GM12892 (cell line): ENCODE measurements at regions not wholly inside any gene's neighbourhood (a gene's known extent, or its start where the extent isn't known, plus 50 kb on each side); places are given as distances from the start of the nearest gene placed in this dataset.

ENCODE experiments used
- POLR2A ChIP-seq: IDR thresholded peaks from 2 replicates; pipeline ENCODE4 v1.6.1; 2011; ENCODE audit warnings: low read depth, low read length, control low read depth
- TAF1 ChIP-seq: IDR thresholded peaks from 2 replicates; pipeline ENCODE4 v1.6.1; 2011; ENCODE audit warnings: low read depth, mild to moderate bottlenecking, control low read depth, low read length, borderline replicate concordance

DNA sequence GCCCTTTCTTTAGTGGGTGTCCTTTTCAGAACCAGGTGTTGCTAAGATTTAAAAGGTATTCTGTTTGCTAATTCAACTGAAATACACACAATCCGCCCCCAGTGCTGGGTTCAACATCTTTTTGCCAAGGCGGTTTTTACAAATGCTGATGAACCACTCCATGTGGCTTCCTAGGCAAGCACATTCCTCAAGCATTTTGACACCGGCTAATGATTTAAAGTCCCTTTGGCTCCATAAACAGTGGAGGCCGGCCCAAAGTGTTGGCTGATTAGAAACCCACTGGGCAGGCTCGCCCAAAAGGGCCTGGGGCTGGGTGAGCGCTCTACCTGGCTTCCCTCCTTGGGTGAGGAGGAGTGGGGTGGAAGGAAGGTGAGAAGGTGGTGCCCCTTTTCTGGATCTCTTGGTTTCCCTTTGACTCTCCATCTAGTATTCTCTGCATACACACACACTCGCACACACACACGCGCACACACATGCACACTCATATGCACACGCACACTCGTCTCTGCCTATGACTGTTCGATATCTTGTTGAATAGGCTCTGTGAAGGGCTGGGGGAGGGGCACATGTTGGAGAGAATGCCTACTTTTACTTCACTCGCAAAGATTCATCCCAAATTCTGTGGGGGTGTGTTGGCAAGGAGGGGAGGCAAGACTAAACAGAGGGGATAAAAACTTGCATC is 66.7 kb upstream of the ARMC2 start:
- TF ChIP-seq POLR2A, result no peak
- no peak for TF ChIP-seq TAF1
